ENCODE measurements at regions not wholly inside any gene's neighbourhood (a gene's known extent, or its start where the extent isn't known, plus 50 kb on each side); places are given as distances from the start of the nearest gene placed in this dataset.

- TF ChIP-seq NFRKB (IDR thresholded peaks at IDR 0.05): no peak
- TF ChIP-seq SUZ12 (IDR thresholded peaks at IDR 0.05): no peak
- no peak for TF ChIP-seq ZNF384 (IDR thresholded peaks at IDR 0.05)
- no peak for TF ChIP-seq SP1 (IDR thresholded peaks at IDR 0.05)
- TF ChIP-seq FOXA1 (IDR thresholded peaks at IDR 0.05): no peak
These were observed 106.3 kb upstream of the ZFHX3 start for GRCh38 chr16:73154063-73154870.

Measured in HEK293T (cell line).